ENCODE measurements at regions not wholly inside any gene's neighbourhood (a gene's known extent, or its start where the extent isn't known, plus 50 kb on each side); places are given as distances from the start of the nearest gene placed in this dataset.

GRCh38 chr4:126965877-126966276, 666.9 kb upstream of the INTU start:
- H3K36me3 ChIP-seq = no peaks in the 10 kb centered on the region
- no peaks in the 10 kb centered on the region for H3K9me3 ChIP-seq
- no peak for DNase-seq
- no peak overlapping the region for H3K4me3 ChIP-seq
- no peak for TF ChIP-seq POLR2A (IDR thresholded peaks at IDR 0.05)
- TF ChIP-seq CTCF (IDR thresholded peaks at IDR 0.05) = no peak
- no peaks in the 10 kb centered on the region for H3K4me1 ChIP-seq
- H3K27ac ChIP-seq = no peak overlapping the region
- no peaks in the 10 kb centered on the region for H3K27me3 ChIP-seq

GRCh38 chr4:126969360-126970235, 663.2 kb upstream of the INTU start:
- Histone ChIP-seq H3K4me1 (no peaks in the 10 kb centered on the region), H3K4me3 (no peak overlapping the region), H3K27ac (peak overlapping the region in 1 of 4 donors; percentile 45), H3K9me3 (no peaks in the 10 kb centered on the region), H3K27me3 (no peaks in the 10 kb centered on the region), H3K36me3 (no peaks in the 10 kb centered on the region)
- DNase-seq = no peak
- no peak for TF ChIP-seq POLR2A (IDR thresholded peaks at IDR 0.05)

GRCh38 chr4:126973201-126973600, 659.6 kb upstream of the INTU start:
- no peaks in the 10 kb centered on the region for H3K36me3 ChIP-seq
- TF ChIP-seq POLR2A (IDR thresholded peaks at IDR 0.05) = no peak
- no peak for TF ChIP-seq CTCF (IDR thresholded peaks at IDR 0.05)
- DNase-seq = no peak

GRCh38 chr4:126976850-126977632, 655.7 kb upstream of the INTU start:
- no peaks in the 10 kb centered on the region for H3K9me3 ChIP-seq
- DNase-seq = no peak
- H3K4me3 ChIP-seq = no peak overlapping the region
- H3K27ac ChIP-seq = no peak overlapping the region
- H3K36me3 ChIP-seq = no peaks in the 10 kb centered on the region
- no peaks in the 10 kb centered on the region for H3K4me1 ChIP-seq
- TF ChIP-seq CTCF (IDR thresholded peaks at IDR 0.05) (no peak), POLR2A (IDR thresholded peaks at IDR 0.05) (no peak)
- H3K27me3 ChIP-seq = no peaks in the 10 kb centered on the region

More at GRCh38 chr4:126973201-126973600, 659.6 kb upstream of the INTU start:
- Histone ChIP-seq H3K4me1 (no peaks in the 10 kb centered on the region), H3K4me3 (no peak overlapping the region), H3K27ac (no peak overlapping the region), H3K9me3 (no peaks in the 10 kb centered on the region), H3K27me3 (no peaks in the 10 kb centered on the region)

GRCh38 chr4:126986005-126986404, 646.8 kb upstream of the INTU start:
- Histone ChIP-seq H3K36me3 (no peaks in the 10 kb centered on the region), H3K27ac (no peak overlapping the region), H3K27me3 (no peaks in the 10 kb centered on the region), H3K4me1 (no peaks in the 10 kb centered on the region), H3K9me3 (no peaks in the 10 kb centered on the region), H3K4me3 (no peak overlapping the region)
- TF ChIP-seq POLR2A (IDR thresholded peaks at IDR 0.05) (no peak), CTCF (IDR thresholded peaks at IDR 0.05) (no peak)
- DNase-seq = no peak

GRCh38 chr4:126986828-126987227, 645.9 kb upstream of the INTU start:
- Histone ChIP-seq H3K36me3 (no peaks in the 10 kb centered on the region), H3K9me3 (no peaks in the 10 kb centered on the region), H3K4me3 (no peak overlapping the region), H3K27ac (no peak overlapping the region), H3K27me3 (no peaks in the 10 kb centered on the region), H3K4me1 (no peaks in the 10 kb centered on the region)
- TF ChIP-seq POLR2A (IDR thresholded peaks at IDR 0.05) (no peak), CTCF (IDR thresholded peaks at IDR 0.05) (no peak)
- DNase-seq = no peak

Data from Peyer's patch (tissue), 4 donors.